Activated CD4-positive, alpha-beta T cell treated with anti-CD3 and anti-CD28 coated beads, Interleukin-2, amount 50 U/mL, for 24 hours (primary cell): ENCODE measurements at regions not wholly inside any gene's neighbourhood (a gene's known extent, or its start where the extent isn't known, plus 50 kb on each side); places are given as distances from the start of the nearest gene placed in this dataset.

Experiments
- DNase-seq, 2 donors: peaks; one replicate each; pipeline ENCODE4 v3.0.0-alpha.2; 2020; ENCODE audit warnings: low read depth in 1 of 2, low spot score in 1 of 2

DNA sequence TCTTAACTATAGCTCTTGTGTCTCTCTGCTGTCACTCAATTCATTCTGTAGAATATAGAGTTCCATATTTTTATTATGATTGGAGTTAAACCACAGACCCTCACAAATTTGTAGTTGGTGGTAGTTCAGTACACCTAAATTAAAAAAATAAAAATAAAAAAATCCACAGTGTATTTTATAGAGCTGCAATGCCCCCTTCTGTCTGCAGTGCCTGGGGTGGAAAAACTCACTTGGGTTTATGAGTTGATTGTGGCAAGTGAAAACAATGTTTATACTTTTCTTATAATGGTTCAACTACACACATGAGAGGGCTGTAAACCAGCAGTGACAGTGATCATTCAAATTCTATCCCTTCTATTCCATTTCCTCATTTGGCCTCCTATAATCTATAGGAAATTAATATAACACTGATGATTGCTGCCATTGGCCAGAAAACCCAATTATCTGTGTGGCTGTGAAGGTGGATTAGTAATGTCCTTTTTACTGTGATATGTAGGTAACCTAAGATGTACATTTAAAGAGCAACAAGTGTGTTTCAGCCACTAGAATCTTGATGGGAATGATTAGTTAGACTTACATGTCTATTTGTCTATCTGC lies 166.9 kb upstream of the LRIG3 start:
- no peak for DNase-seq

DNA sequence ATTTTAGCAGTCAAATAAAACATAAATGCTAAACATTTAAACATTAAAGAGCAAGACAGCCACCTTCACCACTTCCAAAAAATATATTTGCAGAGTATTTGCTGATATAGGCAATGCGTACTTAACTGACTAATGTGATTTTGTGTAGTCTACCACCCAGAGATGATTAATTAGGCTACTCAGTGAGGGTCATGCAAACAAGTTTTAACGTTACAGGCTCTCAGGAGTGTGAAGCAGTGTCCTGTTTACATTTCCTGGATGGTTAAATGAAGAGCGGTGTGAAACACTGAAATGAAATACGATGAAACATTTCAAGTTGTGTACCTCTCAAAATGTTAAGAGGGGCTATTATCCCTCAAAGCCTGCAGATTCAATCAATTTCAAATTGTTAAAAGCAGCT lies 165.8 kb upstream of the LRIG3 start:
- DNase-seq, result no peak

DNA sequence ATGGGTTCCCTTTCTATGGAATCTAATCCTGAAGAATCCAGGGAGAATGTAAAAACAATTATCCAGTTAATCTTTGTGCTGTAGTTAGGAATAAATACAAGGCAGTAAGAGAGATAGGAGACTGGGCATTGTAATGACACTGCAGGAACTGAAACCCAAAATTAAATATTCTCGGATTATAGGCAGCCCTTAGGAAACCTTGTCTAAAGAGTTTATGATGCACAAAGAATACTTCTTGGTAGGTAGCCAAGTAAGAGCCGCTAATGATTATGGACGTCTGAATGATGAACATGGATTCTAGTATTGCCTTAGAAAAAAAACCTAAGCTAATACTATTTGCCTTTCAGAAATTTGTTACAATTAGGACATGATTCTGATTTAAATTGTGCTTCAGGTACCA lies 165.4 kb upstream of the LRIG3 start:
- no peak for DNase-seq

DNA sequence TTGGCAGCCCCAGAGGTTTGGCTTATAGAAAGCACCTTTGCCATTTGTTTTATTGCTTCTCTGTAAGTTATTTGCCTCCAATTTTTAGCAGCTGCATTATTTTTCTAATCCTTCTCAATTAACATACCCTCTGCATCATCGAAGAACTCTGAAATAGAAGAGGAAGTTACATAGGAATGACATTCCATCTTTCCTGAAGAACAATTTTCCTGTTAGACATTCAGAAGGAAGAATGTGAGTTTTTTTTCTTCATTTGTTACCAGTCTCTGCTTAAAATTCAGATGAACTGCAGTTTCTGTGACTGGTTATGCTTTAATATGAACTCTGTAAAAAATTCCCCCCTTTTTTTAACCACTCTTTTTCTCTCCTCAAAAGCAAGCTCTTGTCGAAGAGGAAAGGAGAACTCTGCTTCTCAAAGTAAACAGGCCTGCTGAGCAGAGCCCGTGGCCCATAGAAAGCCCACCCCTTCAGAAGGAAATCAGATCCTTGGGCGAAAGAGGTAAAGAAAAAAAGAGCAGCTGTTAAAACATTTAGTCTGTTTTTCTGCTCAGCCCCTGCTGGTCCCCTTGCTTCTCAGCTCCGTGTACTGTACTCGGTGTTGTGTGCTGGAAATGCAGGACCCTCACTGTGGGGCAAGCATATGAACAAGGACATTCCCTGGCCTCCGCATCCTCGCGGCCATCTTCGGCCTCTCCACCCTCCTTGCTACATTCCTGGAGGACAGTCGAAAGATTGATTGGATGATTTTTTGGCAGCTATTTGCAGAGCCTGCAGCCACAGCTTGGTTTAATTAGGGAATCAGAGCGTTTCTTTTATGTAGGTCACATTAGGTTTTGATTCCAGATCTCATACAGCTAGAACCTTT lies 164.4 kb upstream of the LRIG3 start:
- no peak for DNase-seq

DNA sequence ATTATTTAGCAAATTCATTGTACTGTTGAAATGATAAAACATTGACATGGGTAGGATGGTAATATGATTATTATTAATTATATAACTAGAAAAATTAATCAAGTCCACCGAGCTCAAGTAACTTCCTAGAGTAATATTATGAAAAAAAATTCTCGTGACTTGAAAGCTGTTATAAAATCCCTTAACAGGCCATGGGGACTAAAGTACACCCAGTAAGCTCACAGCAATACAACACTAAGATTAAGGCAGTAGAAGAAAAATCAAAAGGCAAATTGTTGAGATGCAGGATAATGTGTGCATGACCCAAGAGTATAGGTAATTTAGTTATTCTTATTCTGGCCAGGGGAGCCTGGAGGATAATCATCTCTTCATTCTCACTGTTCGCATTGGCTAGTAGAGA lies 162.6 kb upstream of the LRIG3 start:
- no peak for DNase-seq

DNA sequence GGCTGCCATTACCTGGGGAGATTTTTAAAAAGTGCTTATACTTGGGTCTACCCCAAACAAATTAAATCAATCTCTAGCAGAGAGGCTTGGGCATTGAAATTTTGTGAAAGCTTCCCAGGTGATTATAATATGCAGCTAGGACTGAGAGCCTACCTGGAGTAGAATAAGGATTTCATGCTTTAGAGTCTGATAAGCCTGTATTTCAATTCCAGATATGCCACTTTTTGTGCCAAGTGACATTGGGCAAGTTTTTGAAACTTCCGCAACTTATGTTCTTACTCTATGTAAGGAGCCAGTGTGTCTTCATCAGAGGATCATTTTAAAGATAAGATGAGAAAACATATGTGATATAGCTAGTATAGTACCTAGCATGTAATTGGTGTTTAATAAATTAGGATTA lies 159.8 kb upstream of the LRIG3 start:
- no peak for DNase-seq

DNA sequence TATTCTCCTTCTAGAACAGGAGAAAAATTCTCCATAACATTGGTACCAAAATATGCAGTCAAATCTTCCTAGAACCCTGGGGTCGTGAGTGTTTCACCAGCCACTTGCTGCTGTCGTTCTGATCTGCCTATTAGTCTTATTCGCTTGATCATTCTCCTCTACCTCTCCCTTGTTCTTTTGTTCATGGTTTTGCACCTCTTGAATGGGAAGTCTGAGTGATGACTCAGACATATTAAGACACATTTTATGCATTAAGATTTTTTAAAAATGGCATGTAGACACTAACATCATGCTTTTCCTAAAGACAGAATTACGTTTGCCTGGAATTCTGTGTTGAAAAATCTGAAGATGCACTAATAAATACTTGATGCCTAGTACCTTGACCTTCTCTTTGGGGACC lies 159.2 kb upstream of the LRIG3 start:
- DNase-seq, result no peak

DNA sequence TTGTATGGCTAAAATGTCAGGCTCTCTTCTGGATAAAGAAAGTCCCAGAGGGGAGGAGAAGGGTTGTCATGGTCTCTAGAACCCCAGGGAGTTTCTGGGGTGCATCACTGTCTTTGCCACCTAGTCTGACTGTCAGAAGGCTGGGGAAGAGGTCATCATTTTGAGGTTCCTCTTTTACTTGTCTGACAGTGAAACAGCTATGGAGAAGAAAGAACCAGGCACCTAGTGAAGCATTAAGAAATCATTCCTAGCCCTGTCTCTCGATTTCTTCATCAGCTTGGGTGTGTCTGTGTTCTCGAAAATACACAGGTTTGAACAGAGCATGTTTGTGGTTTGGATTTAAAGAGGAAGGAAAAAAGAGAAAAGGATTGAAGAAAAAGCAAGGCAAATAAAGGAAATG lies 158.7 kb upstream of the LRIG3 start:
- DNase-seq, result no peak

DNA sequence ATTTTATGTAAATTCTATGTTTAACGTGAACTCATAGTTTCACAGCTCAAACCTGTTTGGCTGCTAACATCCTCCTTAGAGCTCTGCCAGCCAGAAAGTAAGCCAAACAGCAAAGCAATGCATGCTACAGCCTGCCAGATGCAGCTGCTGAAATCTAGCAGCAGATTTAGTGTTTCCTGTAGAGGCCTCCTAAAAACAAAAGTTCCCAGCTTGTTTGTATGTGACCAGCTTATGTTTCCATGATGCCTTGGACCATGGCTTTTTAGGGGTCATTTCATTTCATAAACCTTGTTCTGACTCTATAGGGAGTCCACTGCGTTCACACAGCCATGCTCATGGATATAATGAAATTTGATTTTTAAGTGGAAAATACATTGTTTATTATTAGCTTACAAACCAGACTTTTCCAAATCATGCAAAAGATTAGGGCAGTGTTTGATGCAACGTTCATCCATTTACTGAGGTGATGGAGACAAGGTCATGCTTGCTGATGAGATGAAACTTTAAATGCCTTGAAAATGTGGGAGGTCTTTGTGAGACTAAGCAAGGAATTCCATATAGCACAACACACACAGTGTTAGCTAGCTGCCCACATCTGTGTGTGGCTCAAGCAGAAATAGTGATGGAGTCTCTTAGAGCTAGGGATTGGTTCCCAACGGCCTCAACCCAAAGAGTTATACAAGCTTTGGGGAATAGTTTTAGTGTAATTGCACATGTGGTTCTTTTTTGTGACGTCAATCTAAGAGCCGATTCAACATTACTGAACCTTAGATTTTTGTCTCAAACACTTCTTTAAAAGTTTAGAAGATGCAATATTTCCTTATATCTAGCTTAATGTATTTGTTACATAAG lies 157.5 kb upstream of the LRIG3 start:
- no peak for DNase-seq

DNA sequence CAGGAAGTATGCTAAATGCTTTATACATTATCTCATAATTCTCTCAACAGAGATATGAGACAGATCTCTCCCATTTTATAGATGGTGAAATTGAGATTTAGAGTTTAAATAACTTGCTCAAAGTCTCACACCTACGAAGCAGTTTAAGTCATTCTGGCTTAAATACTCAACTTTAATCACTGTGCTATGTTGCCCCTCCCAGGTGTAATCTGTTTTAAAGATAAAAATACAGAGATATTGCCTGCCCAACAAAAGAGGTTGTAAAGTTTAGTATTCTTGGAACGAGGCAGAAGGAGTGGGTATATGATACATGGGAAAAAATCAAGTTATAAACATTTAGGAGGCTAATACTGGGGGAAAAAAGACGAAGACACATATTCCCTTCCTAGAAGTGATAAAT lies 156.8 kb upstream of the LRIG3 start:
- DNase-seq, result no peak

DNA sequence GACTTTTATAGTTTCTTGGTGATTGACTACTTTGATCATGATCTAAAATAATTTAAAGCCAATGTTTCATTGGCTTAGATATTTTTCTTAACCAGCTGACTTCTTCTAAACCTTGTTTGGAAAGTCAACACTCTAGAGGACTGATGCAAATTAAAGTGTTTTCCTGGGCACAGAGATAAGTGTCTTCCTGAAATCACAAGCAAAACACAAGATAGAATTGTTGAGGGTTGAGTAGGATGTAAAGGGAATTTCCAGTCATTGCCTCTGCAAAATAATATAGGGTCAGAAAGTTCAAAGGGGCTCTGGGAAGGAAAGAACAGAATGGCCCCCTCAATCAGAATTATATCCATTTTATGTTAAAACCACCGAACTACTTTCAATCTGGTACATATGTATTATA lies 156.3 kb upstream of the LRIG3 start:
- no peak for DNase-seq

DNA sequence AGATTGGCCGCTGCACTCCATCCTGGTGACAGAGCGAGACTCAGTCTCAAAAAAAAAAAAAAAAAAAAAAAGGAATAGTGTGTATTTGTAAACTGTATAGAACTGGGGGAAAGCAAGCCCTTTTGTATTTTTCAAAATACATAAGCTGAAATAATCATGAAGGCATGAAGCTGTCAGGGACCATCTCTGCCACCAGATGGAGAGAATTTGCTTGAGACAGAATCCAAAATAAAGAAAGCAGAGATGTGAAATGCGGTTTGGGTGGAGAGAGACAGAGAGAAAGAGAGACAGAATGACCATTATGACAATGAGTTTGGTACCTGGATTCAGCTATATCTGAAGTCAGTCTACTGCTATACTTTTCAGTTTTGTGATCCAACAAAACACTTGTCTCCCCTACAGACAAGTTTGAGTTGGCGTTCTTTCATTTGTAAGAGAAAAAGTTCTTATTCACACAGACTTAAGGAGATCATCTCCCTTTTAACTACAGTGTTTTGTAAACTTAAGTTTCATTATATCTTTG lies 155.7 kb upstream of the LRIG3 start:
- DNase-seq, result no peak

DNA sequence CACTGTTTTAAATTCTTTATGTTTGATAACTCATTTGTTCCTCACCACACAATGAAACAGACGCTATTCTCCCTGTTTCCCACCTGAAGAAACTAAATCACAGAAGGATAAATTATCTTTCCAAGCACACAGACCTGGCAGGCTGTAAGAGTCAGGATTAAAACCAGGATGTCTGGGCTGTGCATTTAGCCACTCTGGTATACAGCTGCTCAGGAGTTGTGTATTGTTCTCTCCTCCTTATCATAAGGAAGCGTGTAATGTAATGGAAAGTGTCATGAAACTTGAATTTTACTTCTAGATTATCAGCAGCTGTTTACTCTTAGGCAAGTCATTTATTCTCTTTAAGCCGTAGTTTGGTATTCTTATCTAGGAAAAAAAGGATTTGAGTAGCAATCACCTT lies 154.8 kb upstream of the LRIG3 start:
- no peak for DNase-seq

DNA sequence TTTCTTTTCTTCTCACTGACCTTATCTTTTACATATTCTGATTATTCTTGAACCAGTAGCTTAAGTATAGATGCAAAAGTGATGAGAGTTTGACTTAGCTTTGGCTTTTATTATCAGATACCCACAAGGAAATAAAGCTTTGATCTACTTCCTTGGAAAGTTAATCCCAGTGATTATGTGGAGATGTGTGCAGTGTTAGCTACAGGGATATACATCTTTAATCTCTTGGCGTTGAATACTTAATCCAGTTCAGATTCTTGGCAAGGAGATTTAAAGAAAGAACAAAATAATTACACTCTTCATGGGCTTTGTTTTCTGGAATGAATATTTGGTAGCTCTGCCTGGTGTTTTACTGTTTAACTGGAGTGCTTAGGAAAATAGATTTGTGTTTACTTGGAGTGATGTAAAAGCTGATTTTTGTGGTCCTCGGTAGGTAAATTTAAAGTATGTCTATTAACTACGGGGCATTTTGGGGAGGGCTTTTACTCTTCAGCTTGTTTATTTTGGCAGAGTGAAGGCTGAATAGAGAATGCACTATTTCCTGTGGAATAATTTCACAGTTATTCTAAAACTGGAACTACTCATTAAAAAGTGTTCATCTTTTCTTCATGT lies 150.1 kb upstream of the LRIG3 start:
- DNase-seq, result no peak

DNA sequence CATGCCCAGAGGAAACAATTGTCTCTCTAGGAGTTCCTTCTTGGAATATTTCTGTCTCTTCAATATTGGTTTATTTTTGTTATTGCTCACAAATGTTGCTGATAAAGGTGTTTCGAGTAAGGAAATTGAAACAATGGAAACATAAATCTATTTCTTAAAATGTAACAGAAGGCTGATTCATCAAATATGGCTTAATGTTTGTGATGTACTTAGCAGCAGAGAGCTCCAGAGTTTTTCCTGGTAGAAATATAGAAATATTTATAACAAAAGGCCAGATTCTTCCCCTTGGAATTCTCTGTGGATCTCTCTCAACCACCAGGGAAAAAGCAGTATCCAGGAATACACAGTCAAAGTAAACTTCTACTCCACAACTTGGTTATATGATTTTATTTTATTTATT lies 149.2 kb upstream of the LRIG3 start:
- DNase-seq, result no peak

DNA sequence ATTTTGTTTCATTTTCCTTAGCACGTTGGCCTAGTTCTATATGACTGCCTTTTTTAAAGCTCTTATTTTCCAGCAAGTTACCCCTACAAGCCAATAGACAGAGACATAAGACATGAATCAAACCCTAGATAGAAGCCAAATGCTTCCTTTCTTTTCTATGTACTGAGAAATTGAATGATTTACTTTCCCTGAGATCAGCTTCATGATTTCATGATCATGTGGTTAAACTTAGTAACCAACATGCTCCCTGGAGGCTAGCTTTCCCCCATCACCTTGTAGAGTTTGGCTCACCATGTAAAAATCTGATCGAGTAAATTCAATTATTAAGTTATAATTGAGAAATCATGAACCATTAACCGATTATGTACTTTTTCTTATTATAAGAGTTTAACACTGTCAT lies 148.1 kb upstream of the LRIG3 start:
- DNase-seq, result no peak

DNA sequence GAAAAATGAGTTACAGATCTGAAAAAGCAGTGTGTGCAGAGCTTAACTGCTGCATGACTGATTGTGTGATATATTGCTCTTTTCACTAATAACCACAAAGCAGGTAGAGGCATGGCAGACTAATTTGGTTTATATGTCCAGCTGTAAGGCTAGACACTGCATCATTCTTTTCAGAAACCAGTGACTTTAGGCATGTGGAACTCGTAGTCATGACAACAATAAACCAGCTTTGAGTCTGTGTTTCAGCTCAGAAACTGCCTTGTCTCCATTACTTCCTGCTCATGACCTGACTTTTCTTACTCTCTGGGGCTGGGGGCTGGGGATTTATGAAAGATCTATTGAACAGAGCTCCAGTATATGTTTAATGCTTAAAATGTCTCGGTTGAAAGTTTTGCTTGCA lies 146.8 kb upstream of the LRIG3 start:
- no peak for DNase-seq

DNA sequence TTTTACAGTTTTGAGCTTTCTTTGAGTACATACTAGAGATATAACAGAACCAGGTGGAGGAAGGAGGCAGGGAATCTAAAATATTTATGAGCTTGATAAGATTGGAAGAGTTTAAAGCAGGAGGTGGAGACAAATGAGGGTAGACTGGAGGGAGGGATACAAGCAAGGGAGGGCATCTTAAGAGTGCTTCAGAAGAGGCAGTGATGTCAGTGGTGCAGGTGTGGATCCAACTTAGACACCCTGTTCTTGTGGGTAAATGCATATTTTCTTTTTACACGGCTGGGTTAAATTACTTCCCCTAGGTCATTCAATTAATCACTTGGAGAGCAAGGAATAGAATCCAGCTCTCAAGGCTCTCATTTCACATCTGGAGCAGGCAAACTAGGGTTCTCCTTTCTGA lies 146.1 kb upstream of the LRIG3 start:
- DNase-seq, result no peak

DNA sequence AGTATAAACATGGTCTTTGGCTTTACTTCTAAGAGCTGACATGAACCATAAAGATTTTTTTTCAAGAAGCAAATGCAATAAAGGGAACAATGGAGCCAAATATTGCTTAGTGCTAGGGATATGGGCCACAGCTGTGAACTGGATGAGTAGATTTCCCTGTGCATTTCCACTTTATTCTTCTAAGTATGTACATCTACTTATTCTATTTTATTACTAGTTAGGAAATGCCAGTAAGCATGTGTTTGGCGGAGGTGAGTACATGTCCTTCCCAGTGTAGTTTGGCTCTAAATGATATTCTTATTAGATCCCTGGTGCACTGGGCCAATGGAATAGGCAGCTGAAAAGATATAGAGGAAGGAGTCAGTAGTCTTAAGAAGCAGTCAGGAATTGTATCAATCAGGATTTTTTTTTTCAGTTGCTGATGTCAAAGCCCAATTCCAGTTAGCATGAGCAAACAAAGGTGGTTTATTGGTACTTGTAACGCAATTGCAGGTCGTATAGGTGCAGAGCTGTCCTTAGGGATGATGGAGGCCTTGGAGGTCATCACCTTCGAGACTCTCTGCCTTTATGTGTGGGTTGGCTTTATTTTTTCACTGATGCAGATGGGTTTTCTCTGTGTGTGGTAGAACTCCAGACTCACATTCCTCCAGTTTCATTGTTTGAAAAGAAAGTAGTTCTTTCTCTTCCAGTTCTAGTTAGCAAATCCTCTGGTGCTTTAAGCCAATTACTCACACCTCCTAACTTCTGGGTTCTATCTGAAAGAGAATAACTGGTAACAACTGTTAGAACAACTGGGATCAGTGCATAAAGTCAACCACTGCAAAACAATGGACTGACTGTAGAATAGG lies 139.0 kb upstream of the LRIG3 start:
- DNase-seq, result no peak

DNA sequence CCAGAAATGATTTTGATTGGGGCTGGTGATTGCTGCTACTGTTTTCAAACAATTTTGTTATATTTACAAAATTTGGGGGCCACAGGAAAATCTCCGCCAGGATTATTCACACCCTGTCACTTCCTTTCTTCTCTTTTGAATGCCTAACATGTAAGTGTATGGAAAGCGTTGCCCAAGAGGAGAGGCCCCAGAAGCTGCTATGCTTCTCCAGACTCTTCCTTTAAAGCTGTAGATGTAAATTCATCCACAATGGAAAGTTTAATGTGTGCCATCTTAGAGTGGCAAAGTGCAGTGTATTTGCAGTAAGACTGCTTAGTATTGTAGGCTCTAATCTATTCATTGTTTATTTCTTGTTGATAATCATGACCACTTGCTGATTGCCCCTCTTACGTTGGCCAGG lies 136.7 kb upstream of the LRIG3 start:
- DNase-seq, result no peak
